IMR-90 (cell line): ENCODE measurements at regions not wholly inside any gene's neighbourhood (a gene's known extent, or its start where the extent isn't known, plus 50 kb on each side); places are given as distances from the start of the nearest gene placed in this dataset.

Source experiments
- CHD1 ChIP-seq: IDR thresholded peaks from 2 replicates; pipeline ENCODE4 v1.6.1; 2012; ENCODE audit warnings: low read depth, low read length, improper control_type of control experiment
- CTCF ChIP-seq: conservative IDR thresholded peaks from 2 replicates; pipeline ENCODE4 v1.5.1; 2012; ENCODE audit warnings: mild to moderate bottlenecking, low read depth, low read length, improper control_type of control experiment
- ELK1 ChIP-seq: fragments of 150-350 bp; IDR thresholded peaks from 2 replicates; pipeline ENCODE4 v1.6.1; 2016; ENCODE audit warnings: low read depth, mild to moderate bottlenecking, low read length, moderate library complexity, borderline replicate concordance
- FOS ChIP-seq: fragments of 150-350 bp; IDR thresholded peaks from 2 replicates; pipeline ENCODE4 v1.6.1; 2016; ENCODE audit warnings: low read depth, low read length
- MXI1 ChIP-seq: IDR thresholded peaks from 2 replicates; pipeline ENCODE4 v1.6.1; 2012; ENCODE audit warnings: low read depth, mild to moderate bottlenecking, low read length, moderate library complexity, borderline replicate concordance
- POLR2A ChIP-seq: IDR thresholded peaks from 2 replicates; pipeline ENCODE4 v1.6.1; 2012; ENCODE audit warnings: mild to moderate bottlenecking, low read depth, low read length
- RAD21 ChIP-seq: IDR thresholded peaks from 2 replicates; pipeline ENCODE4 v1.6.1; 2012; ENCODE audit warnings: low read length, improper control_type of control experiment
- RCOR1 ChIP-seq: IDR thresholded peaks from 2 replicates; pipeline ENCODE4 v1.6.1; 2012; ENCODE audit warnings: mild to moderate bottlenecking, low read length, improper control_type of control experiment; ENCODE audit not compliant: insufficient replicate concordance
- USF2 ChIP-seq: fragments of 150-350 bp; IDR thresholded peaks from 2 replicates; pipeline ENCODE4 v1.6.1; 2017; ENCODE audit warnings: mild to moderate bottlenecking, antibody characterized with exemption, low read length, low read depth

- no peak for TF ChIP-seq POLR2A
- no peak for TF ChIP-seq CTCF
- no peak for TF ChIP-seq RAD21
- no peak for TF ChIP-seq CHD1
- TF ChIP-seq RCOR1, result no peak
- TF ChIP-seq USF2, result no peak
- TF ChIP-seq MXI1, result no peak
- TF ChIP-seq FOS, result no peak
- TF ChIP-seq ELK1, result no peak
Observed at GRCh38 chr6:121536345-121536744, 100.9 kb downstream of the GJA1 start.
